Osteocyte (in vitro differentiated cells): ENCODE measurements at regions not wholly inside any gene's neighbourhood (a gene's known extent, or its start where the extent isn't known, plus 50 kb on each side); places are given as distances from the start of the nearest gene placed in this dataset.

Source experiments
- DNase-seq: peaks from one replicate; pipeline ENCODE4 v3.0.0; 2021; ENCODE audit warnings: mixed read lengths; ENCODE audit not compliant: unreplicated experiment; ENCODE audit errors: extremely low spot score
- H3K27ac Mint-ChIP-seq: one replicate; pipeline ENCODE4 v1.8.0; 2021; ENCODE audit warnings: mild to moderate bottlenecking, mixed read lengths; ENCODE audit not compliant: unreplicated experiment
- H3K27me3 Mint-ChIP-seq: one replicate; pipeline ENCODE4 v1.8.0; 2021; ENCODE audit warnings: mixed read lengths; ENCODE audit not compliant: unreplicated experiment
- H3K36me3 Mint-ChIP-seq: one replicate; pipeline ENCODE4 v1.8.0; 2021; ENCODE audit warnings: mixed read lengths; ENCODE audit not compliant: unreplicated experiment
- H3K4me1 Mint-ChIP-seq: one replicate; pipeline ENCODE4 v1.8.0; 2021; ENCODE audit warnings: mixed read lengths; ENCODE audit not compliant: unreplicated experiment
- H3K4me3 Mint-ChIP-seq: one replicate; pipeline ENCODE4 v1.8.0; 2021; ENCODE audit warnings: mild to moderate bottlenecking, moderate library complexity, mixed read lengths; ENCODE audit not compliant: unreplicated experiment
- H3K9me3 Mint-ChIP-seq: one replicate; pipeline ENCODE4 v1.8.0; 2021; ENCODE audit warnings: mixed read lengths; ENCODE audit not compliant: unreplicated experiment
- CTCF ChIP-seq: fragments of 200-600 bp; sonication (generic); IDR thresholded peaks from 2 replicates; pipeline ENCODE4 v1.5.0; 2021; ENCODE audit warnings: antibody characterized with exemption, mild to moderate bottlenecking, moderate library complexity

GRCh38 chr1:186577633-186578032 is 102.6 kb downstream of the PTGS2 start:
- Mint-ChIP-seq H3K27ac (no peak overlapping the region), H3K4me1 (peaks cover 10% of the 10 kb centered on the region), H3K36me3 (no peaks in the 10 kb centered on the region), H3K9me3 (peaks cover under 1% of the 10 kb centered on the region), H3K27me3 (no peaks in the 10 kb centered on the region), H3K4me3 (no peak overlapping the region)
- TF ChIP-seq CTCF: no peak
- DNase-seq: no peak

- Mint-ChIP-seq H3K4me3 (no peak overlapping the region), H3K27me3 (no peaks in the 10 kb centered on the region), H3K9me3 (no peaks in the 10 kb centered on the region), H3K36me3 (no peaks in the 10 kb centered on the region), H3K27ac (no peak overlapping the region), H3K4me1 (peaks cover 10% of the 10 kb centered on the region)
- no peak for TF ChIP-seq CTCF
- no peak for DNase-seq
These were observed 103.0 kb downstream of the PTGS2 start for GRCh38 chr1:186577216-186577615.

- no peaks in the 10 kb centered on the region for H3K9me3 Mint-ChIP-seq
- H3K27me3 Mint-ChIP-seq: no peaks in the 10 kb centered on the region
- no peaks in the 10 kb centered on the region for H3K36me3 Mint-ChIP-seq
- TF ChIP-seq CTCF: no peak
- no peak overlapping the region for H3K4me3 Mint-ChIP-seq
- peaks cover 10% of the 10 kb centered on the region for H3K4me1 Mint-ChIP-seq
- H3K27ac Mint-ChIP-seq: no peak overlapping the region
- DNase-seq: no peak
These were observed 104.9 kb downstream of the PTGS2 start for GRCh38 chr1:186575348-186575747.

- no peak overlapping the region for H3K27ac Mint-ChIP-seq
- no peaks in the 10 kb centered on the region for H3K9me3 Mint-ChIP-seq
- DNase-seq: no peak
- peaks cover 10% of the 10 kb centered on the region for H3K4me1 Mint-ChIP-seq
- H3K36me3 Mint-ChIP-seq: no peaks in the 10 kb centered on the region
- H3K4me3 Mint-ChIP-seq: no peak overlapping the region
- TF ChIP-seq CTCF: no peak
- H3K27me3 Mint-ChIP-seq: no peaks in the 10 kb centered on the region
These were observed 105.3 kb downstream of the PTGS2 start for GRCh38 chr1:186574926-186575325.

GRCh38 chr1:186572509-186572908 is 107.7 kb downstream of the PTGS2 start:
- no peak for DNase-seq
- TF ChIP-seq CTCF: no peak
- Mint-ChIP-seq H3K36me3 (no peaks in the 10 kb centered on the region), H3K4me1 (peaks cover 11% of the 10 kb centered on the region), H3K4me3 (no peak overlapping the region), H3K27ac (no peak overlapping the region), H3K27me3 (no peaks in the 10 kb centered on the region), H3K9me3 (no peaks in the 10 kb centered on the region)
